ENCODE measurements at regions not wholly inside any gene's neighbourhood (a gene's known extent, or its start where the extent isn't known, plus 50 kb on each side); places are given as distances from the start of the nearest gene placed in this dataset.

DNA sequence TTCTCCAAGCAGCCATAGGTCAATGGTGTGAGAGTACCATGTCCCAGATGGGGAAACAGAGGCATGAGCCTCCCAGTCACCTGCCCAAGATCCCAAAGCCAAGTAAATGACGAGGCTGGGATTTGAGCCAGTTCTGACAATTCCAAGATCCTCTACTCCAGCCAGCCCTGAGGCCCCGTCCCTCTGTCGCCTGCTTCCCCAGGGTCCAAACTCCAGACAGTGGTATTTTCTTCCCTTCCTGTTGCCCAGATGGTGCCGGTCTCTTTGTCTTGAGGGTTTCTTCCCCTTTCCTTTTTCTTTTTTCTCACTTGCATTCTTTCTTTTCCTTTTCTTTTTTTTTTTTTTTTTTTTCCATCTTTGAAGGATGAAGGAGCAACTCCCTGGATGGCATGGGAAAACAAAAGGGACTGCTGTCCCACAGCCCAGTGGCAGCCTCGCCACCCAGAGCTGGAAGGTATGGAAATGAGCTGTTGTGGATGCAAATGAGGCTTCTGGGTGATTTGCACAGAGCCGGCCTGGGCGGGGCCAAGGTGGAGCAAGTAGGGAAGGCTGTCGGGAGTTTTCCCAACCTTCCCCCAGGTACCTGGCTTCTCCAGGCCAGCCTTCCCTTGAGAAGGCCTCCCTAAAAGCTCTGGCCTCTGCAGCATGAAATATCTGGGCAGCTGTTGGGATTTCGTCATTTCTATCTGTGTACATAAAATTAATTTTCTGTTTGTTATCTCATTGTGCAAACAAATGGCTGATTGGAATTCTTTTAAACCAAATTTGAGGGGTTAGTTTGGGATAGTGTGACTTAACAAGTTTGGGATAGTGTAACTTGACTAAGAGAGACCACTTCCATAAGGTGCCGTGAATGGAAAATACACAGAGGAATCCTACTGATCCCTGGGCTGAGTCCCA is 146.8 kb downstream of the MN1 start:
- H3K36me3 ChIP-seq, result no peaks in the 10 kb centered on the region
- DNase-seq, result no peak
- H3K27ac ChIP-seq, result no peak overlapping the region
- TF ChIP-seq, protein P1, sequence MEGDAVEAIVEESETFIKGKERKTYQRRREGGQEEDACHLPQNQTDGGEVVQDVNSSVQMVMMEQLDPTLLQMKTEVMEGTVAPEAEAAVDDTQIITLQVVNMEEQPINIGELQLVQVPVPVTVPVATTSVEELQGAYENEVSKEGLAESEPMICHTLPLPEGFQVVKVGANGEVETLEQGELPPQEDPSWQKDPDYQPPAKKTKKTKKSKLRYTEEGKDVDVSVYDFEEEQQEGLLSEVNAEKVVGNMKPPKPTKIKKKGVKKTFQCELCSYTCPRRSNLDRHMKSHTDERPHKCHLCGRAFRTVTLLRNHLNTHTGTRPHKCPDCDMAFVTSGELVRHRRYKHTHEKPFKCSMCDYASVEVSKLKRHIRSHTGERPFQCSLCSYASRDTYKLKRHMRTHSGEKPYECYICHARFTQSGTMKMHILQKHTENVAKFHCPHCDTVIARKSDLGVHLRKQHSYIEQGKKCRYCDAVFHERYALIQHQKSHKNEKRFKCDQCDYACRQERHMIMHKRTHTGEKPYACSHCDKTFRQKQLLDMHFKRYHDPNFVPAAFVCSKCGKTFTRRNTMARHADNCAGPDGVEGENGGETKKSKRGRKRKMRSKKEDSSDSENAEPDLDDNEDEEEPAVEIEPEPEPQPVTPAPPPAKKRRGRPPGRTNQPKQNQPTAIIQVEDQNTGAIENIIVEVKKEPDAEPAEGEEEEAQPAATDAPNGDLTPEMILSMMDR (IDR thresholded peaks at IDR 0.05; ENCODE audit: low read depth, low read length), result no peak
- H3K27me3 ChIP-seq (ENCODE audit: insufficient read depth, low read depth, severe bottlenecking), result no peaks in the 10 kb centered on the region
- H3K9me3 ChIP-seq (ENCODE audit: severe bottlenecking), result peaks cover 10% of the 10 kb centered on the region
- H3K4me3 ChIP-seq (ENCODE audit: low read depth, low read length), result no peak overlapping the region

DNA sequence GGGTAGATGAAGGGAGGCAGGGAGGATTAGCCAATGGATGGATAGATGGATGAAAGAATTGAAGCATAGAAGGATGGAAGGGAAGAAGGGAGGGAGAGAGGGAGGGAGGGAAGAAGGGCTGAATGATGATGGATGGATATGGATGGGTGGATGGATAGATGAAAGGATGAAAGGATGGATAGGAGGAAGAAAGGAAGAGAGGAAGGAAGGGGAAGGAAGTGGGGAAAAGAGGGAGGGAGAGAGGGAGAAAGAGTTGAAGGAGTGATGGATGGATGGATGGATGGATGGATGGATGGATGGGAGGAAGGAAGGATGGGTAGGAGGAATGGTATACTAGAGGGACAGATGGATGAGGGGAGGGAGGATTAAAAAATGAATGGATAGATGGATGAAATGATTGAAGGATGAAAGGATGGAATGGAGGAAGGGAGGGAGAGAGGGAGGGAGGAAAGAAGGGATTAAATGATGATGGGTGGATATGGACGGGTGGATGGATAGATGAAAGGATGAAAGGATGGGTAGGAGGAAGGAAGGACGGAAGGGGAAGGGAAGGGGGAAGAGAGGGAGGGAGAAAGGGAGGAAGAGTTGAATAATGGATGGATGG is 145.9 kb downstream of the MN1 start:
- Histone ChIP-seq H3K27me3 (ENCODE audit: insufficient read depth, low read depth, severe bottlenecking) (no peaks in the 10 kb centered on the region), H3K9me3 (ENCODE audit: severe bottlenecking) (peaks cover 10% of the 10 kb centered on the region), H3K36me3 (no peaks in the 10 kb centered on the region), H3K4me3 (ENCODE audit: low read depth, low read length) (no peak overlapping the region), H3K27ac (no peak overlapping the region)
- TF ChIP-seq, protein P1 (IDR thresholded peaks at IDR 0.05; ENCODE audit: low read depth, low read length), result no peak
- no peak for DNase-seq

DNA sequence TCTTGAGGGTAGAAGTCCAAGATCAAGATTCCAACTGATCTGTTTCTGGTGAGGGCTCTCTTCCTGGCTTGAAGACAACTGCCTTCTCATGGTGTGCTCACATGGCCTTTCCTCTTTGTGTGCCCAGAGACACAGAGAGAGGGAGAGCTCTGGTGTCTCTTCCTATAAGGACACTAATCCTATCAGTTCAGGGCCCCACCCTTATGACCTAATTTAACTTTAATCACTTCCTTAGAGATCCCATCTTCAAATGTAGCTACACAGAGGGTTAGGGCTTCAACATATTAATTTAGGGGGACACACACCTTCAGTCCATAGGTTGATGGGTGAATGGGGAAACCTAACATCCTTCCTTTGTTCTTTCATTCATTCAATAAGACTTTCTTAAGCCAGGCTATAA is 144.6 kb downstream of the MN1 start:
- H3K27ac ChIP-seq, result no peak overlapping the region
- H3K9me3 ChIP-seq (ENCODE audit: severe bottlenecking), result peaks cover 10% of the 10 kb centered on the region
- no peak overlapping the region for H3K4me3 ChIP-seq (ENCODE audit: low read depth, low read length)
- no peaks in the 10 kb centered on the region for H3K27me3 ChIP-seq (ENCODE audit: insufficient read depth, low read depth, severe bottlenecking)
- no peak for DNase-seq
- TF ChIP-seq, protein P1 (IDR thresholded peaks at IDR 0.05; ENCODE audit: low read depth, low read length), result no peak
- no peaks in the 10 kb centered on the region for H3K36me3 ChIP-seq

DNA sequence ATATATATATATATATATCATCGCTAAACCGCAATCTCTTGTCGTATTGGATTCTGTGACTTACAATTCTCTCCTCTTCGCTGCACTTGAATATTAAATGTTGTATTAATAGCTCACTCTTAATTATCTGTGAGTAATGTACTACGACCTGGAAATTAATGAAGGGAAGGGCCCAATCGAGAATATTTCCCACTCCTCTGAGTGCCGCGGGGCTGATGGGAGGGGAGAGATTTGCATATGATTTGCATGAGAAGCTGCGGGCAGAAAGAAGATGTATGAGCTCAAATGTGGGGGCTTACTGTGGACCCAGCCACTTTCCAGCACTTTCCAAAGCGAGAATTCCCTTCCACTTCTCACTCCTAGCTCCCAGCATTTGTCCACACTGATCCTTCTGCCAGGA is 141.2 kb downstream of the MN1 start:
- TF ChIP-seq, protein P1 (IDR thresholded peaks at IDR 0.05; ENCODE audit: low read depth, low read length), result no peak
- no peak for DNase-seq
- Histone ChIP-seq H3K4me3 (ENCODE audit: low read depth, low read length) (no peak overlapping the region), H3K9me3 (ENCODE audit: severe bottlenecking) (peaks cover 8% of the 10 kb centered on the region), H3K27me3 (ENCODE audit: insufficient read depth, low read depth, severe bottlenecking) (no peaks in the 10 kb centered on the region), H3K36me3 (no peaks in the 10 kb centered on the region), H3K27ac (no peak overlapping the region)

DNA sequence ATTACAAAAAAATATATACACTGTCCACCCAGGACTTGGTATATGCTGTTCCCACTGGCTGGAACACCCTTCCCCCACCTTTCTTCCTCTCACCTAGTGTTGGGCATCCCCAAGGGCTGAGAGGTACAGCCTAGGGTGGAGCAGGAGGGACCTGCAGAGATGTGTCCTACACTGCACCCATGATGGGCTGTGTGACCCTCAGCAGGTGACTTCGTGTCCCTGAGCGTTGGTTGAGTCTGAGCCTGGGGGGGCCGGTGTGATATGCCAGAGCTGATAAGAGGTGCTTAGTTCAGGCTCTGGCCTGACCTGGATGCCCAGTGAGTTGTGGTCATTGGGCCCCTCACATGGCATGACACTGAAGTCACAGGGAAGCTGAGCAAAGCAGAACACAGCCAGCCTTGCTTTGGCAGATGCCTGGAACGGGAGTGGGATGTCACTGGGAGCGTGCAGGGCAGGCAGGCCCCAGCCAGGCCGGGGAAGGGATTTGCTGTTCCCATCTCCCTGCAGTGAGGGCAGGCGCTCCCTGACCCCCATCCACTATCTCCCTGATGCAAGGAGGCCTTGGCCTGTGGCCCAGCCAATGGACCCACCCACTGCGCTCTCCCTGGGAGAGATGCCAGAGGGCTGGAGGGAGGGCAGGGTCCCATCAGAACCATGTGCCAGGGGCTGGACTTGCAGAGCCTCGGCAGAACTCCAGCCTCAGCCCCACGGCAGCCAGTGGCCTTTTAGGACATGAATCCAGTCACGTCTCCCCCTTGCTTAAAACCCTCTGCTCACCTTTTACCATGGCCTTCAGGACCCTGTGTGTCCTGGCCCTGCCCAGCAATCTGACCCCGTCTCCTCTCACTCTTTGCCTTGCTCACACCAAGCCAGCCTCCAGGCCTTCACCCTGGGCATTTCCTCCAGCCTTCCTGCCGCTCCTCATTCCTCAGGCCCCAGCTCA is 138.9 kb downstream of the MN1 start:
- TF ChIP-seq, protein P1 (IDR thresholded peaks at IDR 0.05; ENCODE audit: low read depth, low read length), result no peak

More for the DNA sequence above, 138.9 kb downstream of the MN1 start:
- no peak overlapping the region for H3K4me3 ChIP-seq (ENCODE audit: low read depth, low read length)
- H3K27me3 ChIP-seq (ENCODE audit: insufficient read depth, low read depth, severe bottlenecking), result no peaks in the 10 kb centered on the region
- no peak for DNase-seq
- H3K27ac ChIP-seq, result no peak overlapping the region
- H3K36me3 ChIP-seq, result no peaks in the 10 kb centered on the region
- peaks cover 5% of the 10 kb centered on the region for H3K9me3 ChIP-seq (ENCODE audit: severe bottlenecking)
